ENCODE measurements at regions not wholly inside any gene's neighbourhood (a gene's known extent, or its start where the extent isn't known, plus 50 kb on each side); places are given as distances from the start of the nearest gene placed in this dataset.

DNA sequence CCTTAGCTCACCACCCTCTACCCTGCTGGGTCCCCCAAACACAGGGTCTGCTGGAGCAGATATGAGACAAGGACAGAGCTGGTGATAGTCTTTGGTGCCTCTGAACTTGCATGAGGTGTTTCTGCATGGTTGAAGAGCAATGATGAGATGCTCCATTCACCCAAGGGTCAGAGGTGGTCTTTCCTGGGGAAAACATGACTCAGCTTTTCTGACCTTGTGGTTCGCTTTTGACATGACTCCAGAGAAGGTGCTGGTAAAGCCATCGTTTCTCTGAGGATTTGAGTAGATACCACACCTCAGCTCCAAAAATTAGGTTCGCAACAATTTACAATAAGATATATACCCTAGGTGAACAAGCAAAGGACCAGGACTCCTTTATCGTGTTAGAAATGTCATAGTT is 304.8 kb downstream of the DHX35 start:
- no peak for DNase-seq (ENCODE audit: low spot score)
- in situ Hi-C loops (cut with MboI; ENCODE audit: low sequenced_read_pairs, unreplicated experiment): loop anchor here (25.0 kb wide), 2 partner anchors 595 to 1420 kb away; partner anchors contain the start of gene MAFB
- TF ChIP-seq, protein P1, sequence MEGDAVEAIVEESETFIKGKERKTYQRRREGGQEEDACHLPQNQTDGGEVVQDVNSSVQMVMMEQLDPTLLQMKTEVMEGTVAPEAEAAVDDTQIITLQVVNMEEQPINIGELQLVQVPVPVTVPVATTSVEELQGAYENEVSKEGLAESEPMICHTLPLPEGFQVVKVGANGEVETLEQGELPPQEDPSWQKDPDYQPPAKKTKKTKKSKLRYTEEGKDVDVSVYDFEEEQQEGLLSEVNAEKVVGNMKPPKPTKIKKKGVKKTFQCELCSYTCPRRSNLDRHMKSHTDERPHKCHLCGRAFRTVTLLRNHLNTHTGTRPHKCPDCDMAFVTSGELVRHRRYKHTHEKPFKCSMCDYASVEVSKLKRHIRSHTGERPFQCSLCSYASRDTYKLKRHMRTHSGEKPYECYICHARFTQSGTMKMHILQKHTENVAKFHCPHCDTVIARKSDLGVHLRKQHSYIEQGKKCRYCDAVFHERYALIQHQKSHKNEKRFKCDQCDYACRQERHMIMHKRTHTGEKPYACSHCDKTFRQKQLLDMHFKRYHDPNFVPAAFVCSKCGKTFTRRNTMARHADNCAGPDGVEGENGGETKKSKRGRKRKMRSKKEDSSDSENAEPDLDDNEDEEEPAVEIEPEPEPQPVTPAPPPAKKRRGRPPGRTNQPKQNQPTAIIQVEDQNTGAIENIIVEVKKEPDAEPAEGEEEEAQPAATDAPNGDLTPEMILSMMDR (IDR thresholded peaks at IDR 0.05; ENCODE audit: borderline replicate concordance, control extremely low read depth, extremely low read depth, insufficient read depth, missing control alignments): no peak

- TF ChIP-seq, protein P1 (IDR thresholded peaks at IDR 0.05; ENCODE audit: borderline replicate concordance, control extremely low read depth, extremely low read depth, insufficient read depth, missing control alignments): peak; percentile 79
- DNase-seq (ENCODE audit: low spot score): peak; percentile 55
- in situ Hi-C loops (cut with MboI; ENCODE audit: low sequenced_read_pairs, unreplicated experiment): loop anchor here (25.0 kb wide), 2 partner anchors 598 to 1423 kb away; partner anchors contain the start of gene MAFB
Observed at GRCh38 chr20:39264506-39265172, 302.5 kb downstream of the DHX35 start.

- in situ Hi-C loops (cut with MboI; ENCODE audit: low sequenced_read_pairs, unreplicated experiment): loop anchor here (25.0 kb wide), 2 partner anchors 599 to 1424 kb away; partner anchors contain the start of gene MAFB
- DNase-seq (ENCODE audit: low spot score): no peak
- TF ChIP-seq, protein P1 (IDR thresholded peaks at IDR 0.05; ENCODE audit: borderline replicate concordance, control extremely low read depth, extremely low read depth, insufficient read depth, missing control alignments): no peak
Observed at GRCh38 chr20:39263076-39263475, 300.9 kb downstream of the DHX35 start.

- DNase-seq (ENCODE audit: low spot score): no peak
- TF ChIP-seq, protein P1 (IDR thresholded peaks at IDR 0.05; ENCODE audit: borderline replicate concordance, control extremely low read depth, extremely low read depth, insufficient read depth, missing control alignments): no peak
- in situ Hi-C loops (cut with MboI; ENCODE audit: low sequenced_read_pairs, unreplicated experiment): loop anchor here (25.0 kb wide), 2 partner anchors 602 to 1427 kb away; partner anchors contain the start of gene MAFB
Observed at GRCh38 chr20:39259808-39260207, 297.7 kb downstream of the DHX35 start.

DNA sequence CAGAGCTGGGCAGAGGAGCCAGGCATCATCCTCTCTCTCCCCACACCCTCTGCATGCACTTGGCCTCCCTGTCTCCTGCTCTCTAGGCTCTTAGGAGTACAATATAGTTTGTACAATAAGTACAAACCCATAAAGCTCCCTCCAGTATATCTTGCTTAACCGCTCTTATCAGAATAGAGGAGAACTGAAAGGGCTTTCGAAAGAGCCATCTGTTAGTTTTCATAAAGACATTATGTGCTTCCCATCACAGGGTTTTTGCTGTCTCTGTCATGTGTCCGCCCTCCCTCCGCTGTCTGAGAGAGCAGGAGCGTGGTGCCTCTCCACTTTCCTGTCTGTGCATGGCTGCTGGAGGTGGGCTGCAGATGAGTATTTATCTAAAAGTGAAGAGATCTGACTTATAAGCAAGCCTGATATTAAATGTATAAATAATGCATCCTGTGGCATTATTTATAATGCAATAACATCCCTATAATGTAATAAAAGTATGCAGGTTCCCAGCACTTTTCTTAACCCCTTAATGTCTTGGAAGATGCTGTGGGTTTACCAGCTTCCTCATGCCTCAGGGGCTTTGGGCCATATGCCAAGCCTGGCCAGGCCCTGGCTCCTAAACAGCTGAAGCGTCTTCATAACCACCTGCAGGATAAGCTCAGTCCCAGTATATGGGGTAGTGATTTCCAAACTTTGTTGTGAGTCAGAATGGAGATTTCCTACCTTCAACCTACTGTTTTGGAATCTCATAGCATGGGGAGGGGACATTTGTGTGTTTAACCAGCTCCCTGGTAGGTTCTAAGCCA is 297.1 kb downstream of the DHX35 start:
- in situ Hi-C loops (cut with MboI; ENCODE audit: low sequenced_read_pairs, unreplicated experiment): loop anchor here (25.0 kb wide), 2 partner anchors 603 to 1428 kb away; partner anchors contain the start of gene MAFB
- TF ChIP-seq, protein P1 (IDR thresholded peaks at IDR 0.05; ENCODE audit: borderline replicate concordance, control extremely low read depth, extremely low read depth, insufficient read depth, missing control alignments): no peak
- no peak for DNase-seq (ENCODE audit: low spot score)

DNA sequence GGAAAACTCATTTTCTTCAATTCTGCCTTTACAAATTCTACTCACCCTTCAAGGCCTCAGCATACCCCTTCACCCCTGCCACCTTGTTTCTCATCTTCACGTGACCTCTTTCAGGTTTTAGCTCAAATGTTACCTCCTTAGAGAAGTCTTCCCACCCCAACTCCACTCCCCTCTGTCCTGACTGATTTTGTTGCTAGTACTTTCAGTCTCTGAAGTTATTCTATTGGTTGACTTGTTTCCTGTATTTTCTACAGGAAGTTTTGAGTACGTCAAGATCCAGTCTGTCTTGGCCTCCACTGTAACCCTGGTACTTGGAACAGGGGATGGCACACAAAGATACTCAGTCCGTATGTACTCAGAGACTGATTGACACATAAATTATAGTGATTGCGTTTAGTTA is 296.1 kb downstream of the DHX35 start:
- in situ Hi-C loops (cut with MboI; ENCODE audit: low sequenced_read_pairs, unreplicated experiment): loop anchor here (25.0 kb wide), 2 partner anchors 604 to 1429 kb away; partner anchors contain the start of gene MAFB
- no peak for DNase-seq (ENCODE audit: low spot score)
- TF ChIP-seq, protein P1 (IDR thresholded peaks at IDR 0.05; ENCODE audit: borderline replicate concordance, control extremely low read depth, extremely low read depth, insufficient read depth, missing control alignments): no peak
